ENCODE measurements at regions not wholly inside any gene's neighbourhood (a gene's known extent, or its start where the extent isn't known, plus 50 kb on each side); places are given as distances from the start of the nearest gene placed in this dataset.

DNA sequence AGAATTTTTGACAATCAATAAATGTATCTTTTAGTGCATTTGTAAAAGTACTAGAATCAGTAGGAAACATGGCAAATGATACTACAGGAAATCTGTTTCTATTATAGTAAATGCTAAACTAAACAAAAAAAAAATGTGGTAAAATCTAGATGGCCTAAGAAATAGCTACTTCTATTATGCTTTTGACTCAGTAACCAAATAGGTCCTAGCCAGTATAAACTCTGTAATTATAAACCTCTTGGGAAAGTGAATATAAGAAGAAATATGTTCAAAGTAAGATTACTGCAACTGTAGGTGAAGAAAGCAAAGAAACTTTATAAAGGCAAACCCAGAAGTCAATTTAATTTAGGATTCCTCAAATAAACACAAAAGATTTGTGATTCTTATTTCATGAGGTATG, 581.2 kb downstream of the LRFN5 start:
- Mint-ChIP-seq H3K27me3 (ENCODE audit: unreplicated experiment) (no peaks in the 10 kb centered on the region), H3K27ac (ENCODE audit: unreplicated experiment) (no peak overlapping the region), H3K9me3 (ENCODE audit: unreplicated experiment) (no peaks in the 10 kb centered on the region), H3K4me1 (ENCODE audit: low read depth, unreplicated experiment) (peaks cover 6% of the 10 kb centered on the region), H3K36me3 (ENCODE audit: unreplicated experiment) (no peaks in the 10 kb centered on the region), H3K4me3 (ENCODE audit: unreplicated experiment) (no peak overlapping the region)
- TF ChIP-seq, protein P1, sequence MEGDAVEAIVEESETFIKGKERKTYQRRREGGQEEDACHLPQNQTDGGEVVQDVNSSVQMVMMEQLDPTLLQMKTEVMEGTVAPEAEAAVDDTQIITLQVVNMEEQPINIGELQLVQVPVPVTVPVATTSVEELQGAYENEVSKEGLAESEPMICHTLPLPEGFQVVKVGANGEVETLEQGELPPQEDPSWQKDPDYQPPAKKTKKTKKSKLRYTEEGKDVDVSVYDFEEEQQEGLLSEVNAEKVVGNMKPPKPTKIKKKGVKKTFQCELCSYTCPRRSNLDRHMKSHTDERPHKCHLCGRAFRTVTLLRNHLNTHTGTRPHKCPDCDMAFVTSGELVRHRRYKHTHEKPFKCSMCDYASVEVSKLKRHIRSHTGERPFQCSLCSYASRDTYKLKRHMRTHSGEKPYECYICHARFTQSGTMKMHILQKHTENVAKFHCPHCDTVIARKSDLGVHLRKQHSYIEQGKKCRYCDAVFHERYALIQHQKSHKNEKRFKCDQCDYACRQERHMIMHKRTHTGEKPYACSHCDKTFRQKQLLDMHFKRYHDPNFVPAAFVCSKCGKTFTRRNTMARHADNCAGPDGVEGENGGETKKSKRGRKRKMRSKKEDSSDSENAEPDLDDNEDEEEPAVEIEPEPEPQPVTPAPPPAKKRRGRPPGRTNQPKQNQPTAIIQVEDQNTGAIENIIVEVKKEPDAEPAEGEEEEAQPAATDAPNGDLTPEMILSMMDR (IDR thresholded peaks at IDR 0.05; ENCODE audit: partially characterized antibody, unreplicated experiment): no peak
- no peak for DNase-seq

DNA sequence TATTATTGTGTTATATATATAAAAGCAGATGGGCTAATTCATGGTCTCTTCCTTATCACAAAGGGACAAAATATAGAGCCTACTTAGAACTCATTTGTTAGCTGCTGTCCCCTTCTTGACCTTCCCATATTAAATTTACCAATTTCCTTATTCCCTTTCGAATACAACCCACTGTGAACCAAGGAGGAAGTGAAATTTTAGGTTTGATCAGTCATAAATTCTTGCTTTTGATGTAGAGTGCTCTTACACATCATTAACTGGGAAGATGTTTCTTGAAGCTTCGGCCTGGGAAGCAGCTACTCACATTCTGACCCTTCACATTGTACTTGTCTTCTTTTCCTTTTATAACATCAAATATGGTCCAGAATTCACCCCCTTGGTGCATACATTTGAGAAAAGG, 579.0 kb downstream of the LRFN5 start:
- TF ChIP-seq, protein P1 (IDR thresholded peaks at IDR 0.05; ENCODE audit: partially characterized antibody, unreplicated experiment): no peak
- no peaks in the 10 kb centered on the region for H3K27me3 Mint-ChIP-seq (ENCODE audit: unreplicated experiment)

DNA sequence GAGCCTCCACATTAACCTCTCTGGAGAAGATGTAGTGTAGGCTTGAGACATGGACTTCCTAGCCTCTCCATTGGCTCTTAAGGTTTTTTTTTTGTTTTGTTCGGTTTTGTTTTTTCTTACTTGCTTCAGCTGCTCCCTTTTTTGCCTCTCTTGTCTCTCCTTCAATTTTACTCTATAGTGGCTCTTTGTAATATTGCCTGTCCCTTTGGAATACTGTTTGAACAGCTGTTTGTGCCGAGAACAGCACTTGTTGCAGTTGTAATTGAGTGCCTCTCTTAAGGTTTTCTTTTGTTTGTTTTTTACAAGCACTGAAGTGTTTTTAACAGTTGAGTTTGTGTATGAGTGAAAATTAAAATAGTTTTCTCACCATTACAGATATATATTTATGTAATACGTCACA, 567.7 kb downstream of the LRFN5 start:
- H3K4me3 Mint-ChIP-seq (ENCODE audit: unreplicated experiment): no peak overlapping the region
- H3K4me1 Mint-ChIP-seq (ENCODE audit: low read depth, unreplicated experiment): peaks cover 1% of the 10 kb centered on the region
- DNase-seq: no peak
- H3K27ac Mint-ChIP-seq (ENCODE audit: unreplicated experiment): no peak overlapping the region
- H3K27me3 Mint-ChIP-seq (ENCODE audit: unreplicated experiment): no peaks in the 10 kb centered on the region
- no peaks in the 10 kb centered on the region for H3K9me3 Mint-ChIP-seq (ENCODE audit: unreplicated experiment)
- H3K36me3 Mint-ChIP-seq (ENCODE audit: unreplicated experiment): peaks cover 5% of the 10 kb centered on the region
- TF ChIP-seq, protein P1 (IDR thresholded peaks at IDR 0.05; ENCODE audit: partially characterized antibody, unreplicated experiment): no peak

More for the DNA sequence above, 579.0 kb downstream of the LRFN5 start:
- DNase-seq: no peak
- Mint-ChIP-seq H3K4me3 (ENCODE audit: unreplicated experiment) (no peak overlapping the region), H3K9me3 (ENCODE audit: unreplicated experiment) (no peaks in the 10 kb centered on the region), H3K4me1 (ENCODE audit: low read depth, unreplicated experiment) (peaks cover 6% of the 10 kb centered on the region), H3K27ac (ENCODE audit: unreplicated experiment) (no peak overlapping the region), H3K36me3 (ENCODE audit: unreplicated experiment) (no peaks in the 10 kb centered on the region)

DNA sequence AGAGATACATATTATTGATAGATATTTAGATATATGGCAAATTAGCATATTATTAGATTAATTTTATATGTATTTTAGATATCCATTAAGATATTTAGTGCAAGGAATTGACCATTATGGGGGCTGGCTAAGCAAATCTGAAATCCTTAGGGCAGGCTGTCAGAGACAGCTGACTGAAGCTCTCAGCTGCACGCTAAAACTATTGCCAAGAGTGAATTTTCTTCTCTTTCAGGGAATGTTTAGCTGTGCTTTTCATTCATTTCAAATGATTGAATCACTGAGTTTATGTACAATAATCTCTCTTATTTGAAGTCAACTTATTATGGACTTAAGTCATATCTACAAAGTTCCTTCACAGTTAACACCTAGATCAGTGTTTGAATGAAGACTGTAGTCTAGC, 566.5 kb downstream of the LRFN5 start:
- Mint-ChIP-seq H3K9me3 (ENCODE audit: unreplicated experiment) (no peaks in the 10 kb centered on the region), H3K4me3 (ENCODE audit: unreplicated experiment) (no peak overlapping the region), H3K36me3 (ENCODE audit: unreplicated experiment) (peaks cover 5% of the 10 kb centered on the region), H3K27me3 (ENCODE audit: unreplicated experiment) (no peaks in the 10 kb centered on the region), H3K4me1 (ENCODE audit: low read depth, unreplicated experiment) (peaks cover 1% of the 10 kb centered on the region), H3K27ac (ENCODE audit: unreplicated experiment) (no peak overlapping the region)
- TF ChIP-seq, protein P1 (IDR thresholded peaks at IDR 0.05; ENCODE audit: partially characterized antibody, unreplicated experiment): no peak
- no peak for DNase-seq

DNA sequence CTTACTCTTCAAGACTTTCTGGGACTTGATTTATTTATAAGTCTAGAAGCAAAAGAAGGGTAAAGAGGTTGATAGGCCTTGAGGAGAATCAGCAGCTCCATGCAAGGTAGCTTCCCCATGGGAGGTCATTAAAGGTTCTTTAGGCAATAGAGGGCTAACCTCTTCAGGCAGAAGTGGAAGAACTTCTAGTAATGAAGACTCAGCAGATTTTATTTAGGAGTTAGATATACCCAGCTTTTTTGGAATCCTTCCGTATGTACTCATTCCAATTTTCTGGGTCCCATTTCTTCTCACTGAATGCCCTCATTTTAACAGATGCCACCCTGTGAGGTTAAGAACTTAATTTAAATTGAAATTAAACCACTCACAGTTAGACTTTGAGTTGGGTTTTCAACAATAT, 565.6 kb downstream of the LRFN5 start:
- no peaks in the 10 kb centered on the region for H3K9me3 Mint-ChIP-seq (ENCODE audit: unreplicated experiment)
- H3K4me1 Mint-ChIP-seq (ENCODE audit: low read depth, unreplicated experiment): peaks cover 1% of the 10 kb centered on the region
- no peak overlapping the region for H3K4me3 Mint-ChIP-seq (ENCODE audit: unreplicated experiment)
- DNase-seq: no peak
- H3K27me3 Mint-ChIP-seq (ENCODE audit: unreplicated experiment): no peaks in the 10 kb centered on the region
- no peak overlapping the region for H3K27ac Mint-ChIP-seq (ENCODE audit: unreplicated experiment)
- peaks cover 14% of the 10 kb centered on the region for H3K36me3 Mint-ChIP-seq (ENCODE audit: unreplicated experiment)
- TF ChIP-seq, protein P1 (IDR thresholded peaks at IDR 0.05; ENCODE audit: partially characterized antibody, unreplicated experiment): no peak
